ENCODE measurements at regions not wholly inside any gene's neighbourhood (a gene's known extent, or its start where the extent isn't known, plus 50 kb on each side); places are given as distances from the start of the nearest gene placed in this dataset.

DNA sequence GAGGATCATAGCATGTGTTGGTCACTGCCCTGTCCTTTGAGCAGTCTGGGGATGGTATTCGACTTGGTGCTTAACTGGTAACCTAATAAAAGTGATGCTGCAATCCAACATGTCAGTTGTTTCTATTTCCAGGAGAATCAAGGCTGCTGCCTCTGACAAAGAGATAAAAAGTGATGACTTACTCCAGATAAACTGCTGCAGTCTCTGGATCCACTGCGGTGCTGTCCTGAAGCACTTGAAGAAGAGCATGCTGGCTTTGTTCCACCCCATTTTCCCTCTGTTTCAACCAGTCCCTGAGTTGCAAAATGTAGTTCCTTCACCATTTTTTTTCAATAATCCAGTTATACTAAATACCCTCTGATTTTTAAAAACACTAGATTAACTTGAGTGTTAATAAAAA is 403.5 kb upstream of the ANKRD30A start:
- no peak for DNase-seq (ENCODE audit: low read depth, low spot score)

More for the DNA sequence above, 403.5 kb upstream of the ANKRD30A start:
- dilution Hi-C loops (cut with MboI; ENCODE audit: extremely low pct_ligation_motif_present, low sequenced_read_pairs) (no loop called here), intact Hi-C loops (cut with micrococcal nuclease) (no loop called here)
- Histone ChIP-seq H3K79me2 (ENCODE audit: control insufficient read depth, insufficient read depth, low read length) (no peaks in the 10 kb centered on the region), H3K9me3 (replicated peaks; ENCODE audit: control insufficient read depth, insufficient read depth, low read length) (no peaks in the 10 kb centered on the region), H3K27ac (ENCODE audit: insufficient read depth, low read depth, low read length) (no peak overlapping the region), H3K4me2 (ENCODE audit: insufficient read depth, low read length) (no peak overlapping the region), H3K4me3 (replicated peaks in 1 of 3; ENCODE audit: insufficient read depth in 1 of 3, low read depth in 1 of 3, low read length in 3 of 3) (no peak overlapping the region), H3K36me3 (ENCODE audit: control insufficient read depth in 2 of 2, extremely low read depth in 1 of 2, insufficient read depth in 2 of 2, low read length in 2 of 2) (no peaks in the 10 kb centered on the region), H4K20me1 (replicated peaks; ENCODE audit: control insufficient read depth, extremely low read depth, insufficient read depth, low read length) (no peaks in the 10 kb centered on the region), H3K9ac (replicated peaks; ENCODE audit: extremely low read depth, insufficient read depth, low read length) (no peak overlapping the region), H2AFZ (ENCODE audit: low read depth, low read length) (no peak overlapping the region), H3K27me3 (ENCODE audit: control insufficient read depth in 2 of 2, insufficient read depth in 2 of 2, low read length in 2 of 2) (peaks cover 0 to 3% of the 10 kb centered on the region in 2 experiments), H3K4me1 (ENCODE audit: control insufficient read depth, extremely low read depth, insufficient read depth, low read length) (no peaks in the 10 kb centered on the region), H3K9me1 (replicated peaks; ENCODE audit: control insufficient read depth, extremely low read depth, insufficient read depth, low read length) (no peaks in the 10 kb centered on the region)
- no peak for FAIRE-seq
- CTCF ChIA-PET: interaction anchor here (1.2 kb wide), 1 partner anchor 1087 kb away, joined by 3 read pairs; no protein-coding TSS in a partner anchor
- no TSS peak for BruUV-seq (replicated peaks)
- TF ChIP-seq JUN (IDR thresholded peaks at IDR 0.05; ENCODE audit: borderline replicate concordance, insufficient read depth, insufficient read length, low read depth) (no peak), GATA2 (IDR thresholded peaks at IDR 0.05; ENCODE audit: insufficient read depth, insufficient read length, low read depth, low read length) (no peak), POLR2A (IDR thresholded peaks at IDR 0.05; ENCODE audit: low read depth, low read length) (no peak), MYC (IDR thresholded peaks at IDR 0.05; ENCODE audit: low read depth, low read length) (no peak), CTCF (IDR thresholded peaks at IDR 0.05; ENCODE audit: extremely low read depth in 1 of 2, insufficient read depth in 1 of 2, low read depth in 1 of 2, low read length in 2 of 2) (no peak), FOS (IDR thresholded peaks at IDR 0.05; ENCODE audit: borderline replicate concordance, insufficient read depth, low read length) (no peak), EZH2 (IDR thresholded peaks at IDR 0.05; ENCODE audit: borderline replicate concordance, low read depth, low read length, severe bottlenecking) (no peak), POLR2AphosphoS5 (IDR thresholded peaks at IDR 0.05; ENCODE audit: insufficient read depth, low read depth, low read length) (no peak)
- TF ChIP-seq, protein P1, sequence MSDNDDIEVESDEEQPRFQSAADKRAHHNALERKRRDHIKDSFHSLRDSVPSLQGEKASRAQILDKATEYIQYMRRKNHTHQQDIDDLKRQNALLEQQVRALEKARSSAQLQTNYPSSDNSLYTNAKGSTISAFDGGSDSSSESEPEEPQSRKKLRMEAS (IDR thresholded peaks at IDR 0.05; ENCODE audit: insufficient read depth, insufficient read length): no peak
- POLR2A ChIA-PET: no interaction called here

All from endothelial cell of umbilical vein (primary cell).